Cardiac muscle cell (in vitro differentiated cells and primary cell): ENCODE measurements at regions not wholly inside any gene's neighbourhood (a gene's known extent, or its start where the extent isn't known, plus 50 kb on each side); places are given as distances from the start of the nearest gene placed in this dataset.

ENCODE experiments used
- DNase-seq, 2 donors: peaks; one replicate each; pipeline versions ENCODE4 v3.0.0 to v3.0.0-alpha.2; 2010 to 2017; ENCODE audit warnings: low read depth in 1 of 2, low spot score in 1 of 2
- H3K27ac ChIP-seq: fragments of 200-600 bp; sonication (generic); 2 replicates; pipeline ENCODE4 v1.5.1; 2016
- H3K27me3 ChIP-seq: fragments of 200-600 bp; sonication (generic); 2 replicates; pipeline ENCODE4 v1.6.0; 2016; ENCODE audit warnings: control low read depth
- H3K36me3 ChIP-seq: fragments of 200-600 bp; sonication (generic); 2 replicates; pipeline ENCODE4 v1.5.1; 2016; ENCODE audit warnings: control low read depth
- H3K4me1 ChIP-seq: fragments of 200-600 bp; sonication (generic); 2 replicates; pipeline ENCODE4 v1.8.1; 2017; ENCODE audit warnings: low read depth, mild to moderate bottlenecking, mixed run types
- H3K4me3 ChIP-seq: fragments of 200-600 bp; sonication (generic); 2 replicates; pipeline ENCODE4 v1.5.1; 2016; ENCODE audit warnings: mild to moderate bottlenecking
- H3K9me3 ChIP-seq: fragments of 200-600 bp; sonication (generic); 2 replicates; pipeline ENCODE4 v1.5.1; 2017; ENCODE audit warnings: low read depth, mild to moderate bottlenecking, control low read depth
- CTCF ChIP-seq: IDR thresholded peaks from 2 replicates; pipeline ENCODE4 v1.5.1; 2012; ENCODE audit warnings: low read depth, mild to moderate bottlenecking, low read length

- H3K27me3 ChIP-seq, result peaks cover 2% of the 10 kb centered on the region
- TF ChIP-seq CTCF, result no peak
- H3K36me3 ChIP-seq, result no peaks in the 10 kb centered on the region
- no peak overlapping the region for H3K4me3 ChIP-seq
- no peak for DNase-seq
- H3K27ac ChIP-seq, result no peak overlapping the region
- H3K9me3 ChIP-seq, result no peaks in the 10 kb centered on the region
- no peaks in the 10 kb centered on the region for H3K4me1 ChIP-seq
These were observed 62.2 kb upstream of the FAM20C start for GRCh38 chr7:130222-130572.

- DNase-seq, result no peak
- TF ChIP-seq CTCF, result no peak
These were observed 61.2 kb upstream of the FAM20C start for GRCh38 chr7:130875-131780.

GRCh38 chr7:131781-132482 lies 60.4 kb upstream of the FAM20C start:
- Histone ChIP-seq H3K36me3 (no peaks in the 10 kb centered on the region), H3K27ac (no peak overlapping the region), H3K9me3 (no peaks in the 10 kb centered on the region), H3K4me3 (no peak overlapping the region), H3K27me3 (peaks cover 2% of the 10 kb centered on the region), H3K4me1 (no peaks in the 10 kb centered on the region)
- no peak for TF ChIP-seq CTCF
- peak in 1 of 2 donors; percentile 61 for DNase-seq

More at GRCh38 chr7:130875-131780, 61.2 kb upstream of the FAM20C start:
- Histone ChIP-seq H3K36me3 (no peaks in the 10 kb centered on the region), H3K9me3 (no peaks in the 10 kb centered on the region), H3K27ac (no peak overlapping the region), H3K27me3 (peaks cover 2% of the 10 kb centered on the region), H3K4me1 (no peaks in the 10 kb centered on the region), H3K4me3 (no peak overlapping the region)

- TF ChIP-seq CTCF, result no peak
- H3K27me3 ChIP-seq, result peaks cover 2% of the 10 kb centered on the region
These were observed 59.5 kb upstream of the FAM20C start for GRCh38 chr7:132899-133298.

GRCh38 chr7:133470-133869 lies 58.9 kb upstream of the FAM20C start:
- Histone ChIP-seq H3K27ac (no peak overlapping the region), H3K36me3 (no peaks in the 10 kb centered on the region)
- DNase-seq, result peak in 1 of 2 donors; percentile 22

More at GRCh38 chr7:132899-133298, 59.5 kb upstream of the FAM20C start:
- no peak overlapping the region for H3K4me3 ChIP-seq
- DNase-seq, result no peak
- H3K9me3 ChIP-seq, result no peaks in the 10 kb centered on the region
- no peaks in the 10 kb centered on the region for H3K36me3 ChIP-seq
- H3K27ac ChIP-seq, result no peak overlapping the region
- H3K4me1 ChIP-seq, result no peaks in the 10 kb centered on the region

More at GRCh38 chr7:133470-133869, 58.9 kb upstream of the FAM20C start:
- Histone ChIP-seq H3K4me3 (no peak overlapping the region), H3K27me3 (peaks cover 2% of the 10 kb centered on the region), H3K9me3 (no peaks in the 10 kb centered on the region), H3K4me1 (no peaks in the 10 kb centered on the region)
- TF ChIP-seq CTCF, result no peak
